ENCODE measurements at regions not wholly inside any gene's neighbourhood (a gene's known extent, or its start where the extent isn't known, plus 50 kb on each side); places are given as distances from the start of the nearest gene placed in this dataset.

GRCh38 chr6:15102241-15102640 is 143.6 kb upstream of the JARID2 start:
- no peaks in the 10 kb centered on the region for H3K4me1 ChIP-seq (ENCODE audit: insufficient read depth, low read length)
- H3K27me3 ChIP-seq (ENCODE audit: control insufficient read depth in 1 of 2, insufficient read depth in 2 of 2, low read length in 2 of 2), result no peaks in the 10 kb centered on the region
- no peak overlapping the region for H3K27ac ChIP-seq (ENCODE audit: extremely low read length, insufficient read depth, low read length)
- DNase-seq (ENCODE audit: low spot score) (no peak), ATAC-seq (no peak), FAIRE-seq (no peak)
- H3K9me3 ChIP-seq (ENCODE audit: low read length), result no peaks in the 10 kb centered on the region
- no peak overlapping the region for H3K9ac ChIP-seq (ENCODE audit: insufficient read depth, low read depth, low read length)
- no peaks in the 10 kb centered on the region for H4K20me1 ChIP-seq (ENCODE audit: insufficient read depth, low read length)
- no peak overlapping the region for H3K4me2 ChIP-seq (ENCODE audit: low read depth, low read length)
- BruUV-seq (replicated peaks), result no TSS peak
- no peaks in the 10 kb centered on the region for H3K36me3 ChIP-seq (replicated peaks in 1 of 2; ENCODE audit: control insufficient read depth in 1 of 2, insufficient read depth in 2 of 2, low read length in 2 of 2)
- no peak overlapping the region for H2AFZ ChIP-seq (ENCODE audit: low read length)
- no peak for TF ChIP-seq ZNF768 (CRISPR knock-in tag; IDR thresholded peaks at IDR 0.05)
- TF ChIP-seq, protein P1, sequence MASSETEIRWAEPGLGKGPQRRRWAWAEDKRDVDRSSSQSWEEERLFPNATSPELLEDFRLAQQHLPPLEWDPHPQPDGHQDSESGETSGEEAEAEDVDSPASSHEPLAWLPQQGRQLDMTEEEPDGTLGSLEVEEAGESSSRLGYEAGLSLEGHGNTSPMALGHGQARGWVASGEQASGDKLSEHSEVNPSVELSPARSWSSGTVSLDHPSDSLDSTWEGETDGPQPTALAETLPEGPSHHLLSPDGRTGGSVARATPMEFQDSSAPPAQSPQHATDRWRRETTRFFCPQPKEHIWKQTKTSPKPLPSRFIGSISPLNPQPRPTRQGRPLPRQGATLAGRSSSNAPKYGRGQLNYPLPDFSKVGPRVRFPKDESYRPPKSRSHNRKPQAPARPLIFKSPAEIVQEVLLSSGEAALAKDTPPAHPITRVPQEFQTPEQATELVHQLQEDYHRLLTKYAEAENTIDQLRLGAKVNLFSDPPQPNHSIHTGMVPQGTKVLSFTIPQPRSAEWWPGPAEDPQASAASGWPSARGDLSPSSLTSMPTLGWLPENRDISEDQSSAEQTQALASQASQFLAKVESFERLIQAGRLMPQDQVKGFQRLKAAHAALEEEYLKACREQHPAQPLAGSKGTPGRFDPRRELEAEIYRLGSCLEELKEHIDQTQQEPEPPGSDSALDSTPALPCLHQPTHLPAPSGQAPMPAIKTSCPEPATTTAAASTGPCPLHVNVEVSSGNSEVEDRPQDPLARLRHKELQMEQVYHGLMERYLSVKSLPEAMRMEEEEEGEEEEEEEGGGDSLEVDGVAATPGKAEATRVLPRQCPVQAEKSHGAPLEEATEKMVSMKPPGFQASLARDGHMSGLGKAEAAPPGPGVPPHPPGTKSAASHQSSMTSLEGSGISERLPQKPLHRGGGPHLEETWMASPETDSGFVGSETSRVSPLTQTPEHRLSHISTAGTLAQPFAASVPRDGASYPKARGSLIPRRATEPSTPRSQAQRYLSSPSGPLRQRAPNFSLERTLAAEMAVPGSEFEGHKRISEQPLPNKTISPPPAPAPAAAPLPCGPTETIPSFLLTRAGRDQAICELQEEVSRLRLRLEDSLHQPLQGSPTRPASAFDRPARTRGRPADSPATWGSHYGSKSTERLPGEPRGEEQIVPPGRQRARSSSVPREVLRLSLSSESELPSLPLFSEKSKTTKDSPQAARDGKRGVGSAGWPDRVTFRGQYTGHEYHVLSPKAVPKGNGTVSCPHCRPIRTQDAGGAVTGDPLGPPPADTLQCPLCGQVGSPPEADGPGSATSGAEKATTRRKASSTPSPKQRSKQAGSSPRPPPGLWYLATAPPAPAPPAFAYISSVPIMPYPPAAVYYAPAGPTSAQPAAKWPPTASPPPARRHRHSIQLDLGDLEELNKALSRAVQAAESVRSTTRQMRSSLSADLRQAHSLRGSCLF (CRISPR knock-in tag; IDR thresholded peaks at IDR 0.05; ENCODE audit: borderline replicate concordance), result no peak
- TF ChIP-seq MIER3 (CRISPR knock-in tag; IDR thresholded peaks at IDR 0.05; ENCODE audit: borderline replicate concordance), result no peak
- no peak for TF ChIP-seq CBX1 (IDR thresholded peaks at IDR 0.05; ENCODE audit: low read depth)
- CTCF ChIA-PET (ENCODE audit: low intra/inter-chr PET ratio, low total read pairs), result no interaction called here
- H3K4me3 ChIP-seq (replicated peaks in 1 of 3; ENCODE audit: insufficient read depth in 1 of 3, low read depth in 2 of 3, low read length in 3 of 3), result no peak overlapping the region
- H3K79me2 ChIP-seq (ENCODE audit: insufficient read depth, low read length), result no peaks in the 10 kb centered on the region
- WGBS (ENCODE audit: low lambda C conversion rate), result 74% methylated on average over 5 of the region's 5 CpGs
- in situ Hi-C loops (cut with HindIII; ENCODE audit: extremely low pct_ligation_motif_present, low pct_unique_long_range_greater_than_20kb) (no loop called here), intact Hi-C loops (cut with micrococcal nuclease; ENCODE audit: unreplicated experiment) (no loop called here)
- POLR2A ChIA-PET, result no interaction called here

All from HepG2 (cell line).